ENCODE measurements at regions not wholly inside any gene's neighbourhood (a gene's known extent, or its start where the extent isn't known, plus 50 kb on each side); places are given as distances from the start of the nearest gene placed in this dataset.

GRCh38 chr2:156017341-156017885 lies 315.1 kb downstream of the NR4A2 start:
- no peak overlapping the region for H3K4me2 ChIP-seq (ENCODE audit: insufficient read depth, low read length, poor library complexity, severe bottlenecking)
- H3K27me3 ChIP-seq (ENCODE audit: control insufficient read depth in 3 of 3, insufficient read depth in 3 of 3, low read depth in 1 of 3, low read length in 3 of 3): no peaks in the 10 kb centered on the region
- H3K27ac ChIP-seq (replicated peaks; ENCODE audit: low read length): no peak overlapping the region
- H3K36me3 ChIP-seq (replicated peaks in 1 of 2; ENCODE audit: control insufficient read depth in 2 of 2, insufficient read depth in 2 of 2, low read length in 2 of 2): no peaks in the 10 kb centered on the region
- no peak overlapping the region for H3K4me3 ChIP-seq (ENCODE audit: low read length in 2 of 2)
- H2AFZ ChIP-seq (ENCODE audit: low read length): no peak overlapping the region
- no CpG with 5 or more reads among the region's 1 CpG for WGBS, 2 donors (ENCODE audit: extremely low coverage in 2 of 2, insufficient read length in 2 of 2, insufficient replicate concordance in 1 of 2)
- DNase-seq (ENCODE audit: low spot score): no peak
- no peak overlapping the region for H3K23ac ChIP-seq (ENCODE audit: low read depth, low read length, poor library complexity)
- H2BK5ac ChIP-seq (ENCODE audit: low read length): no peak overlapping the region
- H3K9ac ChIP-seq (ENCODE audit: low read depth, low read length, poor library complexity): no peak overlapping the region
- H3K4ac ChIP-seq (ENCODE audit: low read length): no peak overlapping the region
- H2AK5ac ChIP-seq (ENCODE audit: low read depth, low read length): no peak overlapping the region
- H3K9me3 ChIP-seq (replicated peaks in 1 of 2; ENCODE audit: control insufficient read depth in 2 of 2, insufficient read depth in 1 of 2, low read depth in 1 of 2, low read length in 2 of 2): no peaks in the 10 kb centered on the region
- no peak overlapping the region for H2BK120ac ChIP-seq (ENCODE audit: low read depth, low read length)
- no peaks in the 10 kb centered on the region for H3K79me1 ChIP-seq (ENCODE audit: low read depth, low read length)
- H3K14ac ChIP-seq (ENCODE audit: low read length): no peak overlapping the region
- H2BK12ac ChIP-seq (ENCODE audit: low read length): no peak overlapping the region
- no peak overlapping the region for H3K18ac ChIP-seq (ENCODE audit: low read length)
- no peak overlapping the region for H4K91ac ChIP-seq (ENCODE audit: low read depth, low read length, poor library complexity)
- peaks cover 0 to 2% of the 10 kb centered on the region in 2 donors for H3K4me1 ChIP-seq (ENCODE audit: control insufficient read depth in 2 of 2, insufficient read depth in 1 of 2, low read depth in 1 of 2, low read length in 2 of 2)
- H4K8ac ChIP-seq (ENCODE audit: low read depth, low read length): no peak overlapping the region
- no peak overlapping the region for H2BK15ac ChIP-seq (ENCODE audit: low read length)

DNA sequence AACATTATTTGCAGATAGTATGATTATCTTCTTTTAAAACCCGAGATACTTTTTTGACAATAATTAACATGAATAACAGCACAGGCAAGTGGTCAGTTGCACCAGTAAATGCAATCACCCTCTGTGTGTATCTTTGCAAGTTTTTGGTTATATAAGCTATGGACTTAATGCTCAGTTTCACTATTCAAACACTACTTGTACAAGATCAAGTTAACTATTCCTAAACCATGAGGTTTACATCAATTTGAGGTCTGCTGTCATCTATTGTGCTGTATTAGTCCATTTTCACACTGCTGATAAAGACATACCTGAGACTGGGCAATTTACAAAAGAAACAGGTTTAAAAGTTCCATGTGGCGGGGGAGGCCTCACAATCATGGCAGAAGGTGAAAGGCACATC lies 323.2 kb downstream of the NR4A2 start:
- no peak overlapping the region for H2BK12ac ChIP-seq (ENCODE audit: low read length)
- H2BK15ac ChIP-seq (ENCODE audit: low read length): no peak overlapping the region
- no peaks in the 10 kb centered on the region for H3K79me1 ChIP-seq (ENCODE audit: low read depth, low read length)
- no peak overlapping the region for H3K4me2 ChIP-seq (ENCODE audit: insufficient read depth, low read length, poor library complexity, severe bottlenecking)
- H3K4ac ChIP-seq (ENCODE audit: low read length): no peak overlapping the region
- no peak overlapping the region for H4K8ac ChIP-seq (ENCODE audit: low read depth, low read length)
- H3K18ac ChIP-seq (ENCODE audit: low read length): no peak overlapping the region
- H3K23ac ChIP-seq (ENCODE audit: low read depth, low read length, poor library complexity): no peak overlapping the region
- no peak overlapping the region for H3K14ac ChIP-seq (ENCODE audit: low read length)
- peaks cover 2 to 3% of the 10 kb centered on the region in 2 donors for H3K4me1 ChIP-seq (ENCODE audit: control insufficient read depth in 2 of 2, insufficient read depth in 1 of 2, low read depth in 1 of 2, low read length in 2 of 2)
- H3K36me3 ChIP-seq (replicated peaks in 1 of 2; ENCODE audit: control insufficient read depth in 2 of 2, insufficient read depth in 2 of 2, low read length in 2 of 2): no peaks in the 10 kb centered on the region
- H3K9ac ChIP-seq (ENCODE audit: low read depth, low read length, poor library complexity): no peak overlapping the region
- peaks cover 0 to 3% of the 10 kb centered on the region in 2 donors for H3K9me3 ChIP-seq (replicated peaks in 1 of 2; ENCODE audit: control insufficient read depth in 2 of 2, insufficient read depth in 1 of 2, low read depth in 1 of 2, low read length in 2 of 2)
- no peak overlapping the region for H3K4me3 ChIP-seq (ENCODE audit: low read length in 2 of 2)
- H4K91ac ChIP-seq (ENCODE audit: low read depth, low read length, poor library complexity): no peak overlapping the region
- no peak overlapping the region for H3K27ac ChIP-seq (replicated peaks; ENCODE audit: low read length)
- H2BK5ac ChIP-seq (ENCODE audit: low read length): no peak overlapping the region
- WGBS, 2 donors (ENCODE audit: extremely low coverage in 2 of 2, insufficient read length in 2 of 2, insufficient replicate concordance in 1 of 2): no CpG with 5 or more reads among the region's 2 CpGs
- no peak for DNase-seq (ENCODE audit: low spot score)
- no peak overlapping the region for H2AFZ ChIP-seq (ENCODE audit: low read length)
- H2BK120ac ChIP-seq (ENCODE audit: low read depth, low read length): no peak overlapping the region
- H2AK5ac ChIP-seq (ENCODE audit: low read depth, low read length): no peak overlapping the region
- no peaks in the 10 kb centered on the region for H3K27me3 ChIP-seq (ENCODE audit: control insufficient read depth in 3 of 3, insufficient read depth in 3 of 3, low read depth in 1 of 3, low read length in 3 of 3)

DNA sequence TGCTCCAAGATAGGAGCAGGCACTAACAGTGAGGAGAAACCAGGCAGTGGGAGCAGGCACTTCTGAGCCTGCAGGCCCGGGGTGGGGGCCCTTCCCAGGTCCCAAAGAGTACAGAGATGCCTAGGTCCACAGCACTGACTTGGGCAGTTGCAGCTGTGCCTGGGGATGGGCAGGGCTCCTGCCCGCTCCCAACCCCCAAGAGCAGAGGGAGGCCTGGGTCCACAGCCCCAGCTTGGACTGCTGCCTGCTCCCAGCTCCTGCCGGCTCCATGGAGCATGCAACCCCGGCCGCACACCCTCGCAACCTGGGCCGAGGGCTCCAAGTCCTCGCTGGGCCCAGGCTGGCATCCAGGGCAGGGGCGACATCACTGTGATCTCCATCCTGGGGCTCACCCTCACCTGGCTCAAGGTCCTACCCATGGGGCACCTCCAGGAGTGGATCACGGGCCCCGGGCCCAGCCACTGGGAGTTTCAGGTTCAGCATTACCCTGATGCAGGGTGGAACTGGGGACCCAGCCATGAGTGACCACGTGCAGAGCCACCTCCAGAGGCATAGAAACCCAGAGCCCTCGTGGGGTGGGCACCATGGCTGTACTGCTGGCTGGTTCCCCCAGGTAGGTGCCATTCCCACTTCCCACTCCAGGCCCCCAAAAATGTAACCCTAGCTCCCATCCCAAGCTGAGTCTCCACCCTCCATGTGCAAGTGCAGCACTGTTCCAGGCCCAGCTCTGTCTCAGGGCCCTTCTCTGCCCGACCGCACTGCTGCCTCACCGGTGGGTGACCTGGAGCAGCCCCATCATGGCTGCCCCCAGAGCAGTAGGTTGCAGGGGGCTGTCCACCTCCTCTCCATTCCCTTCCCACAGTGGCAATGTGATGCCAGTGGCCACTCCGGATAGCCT lies 325.6 kb downstream of the NR4A2 start:
- Histone ChIP-seq H2AFZ (ENCODE audit: low read length) (no peak overlapping the region), H4K91ac (ENCODE audit: low read depth, low read length, poor library complexity) (no peak overlapping the region), H2BK12ac (ENCODE audit: low read length) (no peak overlapping the region), H3K18ac (ENCODE audit: low read length) (peak overlapping the region; percentile 65), H3K4me2 (ENCODE audit: insufficient read depth, low read length, poor library complexity, severe bottlenecking) (no peak overlapping the region), H3K4ac (ENCODE audit: low read length) (no peak overlapping the region), H3K23ac (ENCODE audit: low read depth, low read length, poor library complexity) (peak overlapping the region; percentile 80), H3K4me3 (ENCODE audit: low read length in 2 of 2) (no peak overlapping the region), H3K27me3 (ENCODE audit: control insufficient read depth in 3 of 3, insufficient read depth in 3 of 3, low read depth in 1 of 3, low read length in 3 of 3) (no peaks in the 10 kb centered on the region), H3K4me1 (ENCODE audit: control insufficient read depth in 2 of 2, insufficient read depth in 1 of 2, low read depth in 1 of 2, low read length in 2 of 2) (peaks cover 2 to 3% of the 10 kb centered on the region in 2 donors), H3K79me1 (ENCODE audit: low read depth, low read length) (no peaks in the 10 kb centered on the region), H2AK5ac (ENCODE audit: low read depth, low read length) (no peak overlapping the region), H3K14ac (ENCODE audit: low read length) (peak overlapping the region; percentile 38), H2BK5ac (ENCODE audit: low read length) (peak overlapping the region; percentile 39), H3K27ac (replicated peaks; ENCODE audit: low read length) (no peak overlapping the region), H3K36me3 (replicated peaks in 1 of 2; ENCODE audit: control insufficient read depth in 2 of 2, insufficient read depth in 2 of 2, low read length in 2 of 2) (no peaks in the 10 kb centered on the region), H3K9me3 (replicated peaks in 1 of 2; ENCODE audit: control insufficient read depth in 2 of 2, insufficient read depth in 1 of 2, low read depth in 1 of 2, low read length in 2 of 2) (peaks cover 0 to 3% of the 10 kb centered on the region in 2 donors), H2BK15ac (ENCODE audit: low read length) (peak overlapping the region; percentile 49), H3K9ac (ENCODE audit: low read depth, low read length, poor library complexity) (no peak overlapping the region), H4K8ac (ENCODE audit: low read depth, low read length) (no peak overlapping the region), H2BK120ac (ENCODE audit: low read depth, low read length) (no peak overlapping the region)
- no CpG with 5 or more reads among the region's 17 CpGs for WGBS, 2 donors (ENCODE audit: extremely low coverage in 2 of 2, insufficient read length in 2 of 2, insufficient replicate concordance in 1 of 2)
- DNase-seq (ENCODE audit: low spot score): no peak

DNA sequence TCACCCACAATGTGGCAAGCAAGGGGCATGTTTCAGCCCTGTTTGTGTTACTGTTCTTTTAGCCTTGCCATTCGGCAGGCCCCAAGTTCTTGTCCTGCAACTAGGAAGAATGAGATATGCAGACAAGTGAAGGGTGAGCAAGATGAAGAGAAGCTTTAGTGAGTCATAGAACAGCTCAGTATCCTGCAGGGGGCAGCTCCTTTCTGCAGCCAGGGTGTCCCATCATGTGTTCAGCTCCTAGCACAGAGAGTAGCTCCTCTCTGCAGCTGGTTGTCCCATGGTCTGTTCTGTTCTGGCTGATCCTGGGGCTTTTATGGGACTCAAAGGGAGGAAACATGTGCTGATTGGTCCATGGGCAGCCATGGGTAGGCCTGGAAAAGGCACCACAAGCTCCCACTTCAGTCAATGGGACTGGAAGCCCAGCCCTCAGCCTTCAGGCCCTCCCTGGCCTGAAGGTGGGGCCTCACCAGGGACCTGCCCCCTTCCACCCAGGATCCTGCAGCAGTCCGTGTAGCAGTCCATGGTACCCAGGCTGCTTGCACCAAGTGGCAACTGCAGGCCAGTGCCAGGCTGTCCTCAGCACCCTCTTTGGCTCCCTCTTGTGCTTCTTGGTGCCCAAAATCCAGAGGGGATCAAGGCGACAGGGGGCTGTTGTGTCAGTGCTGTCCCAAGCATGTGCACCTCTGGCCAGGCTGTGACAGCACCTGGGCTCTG lies 326.4 kb downstream of the NR4A2 start:
- peak overlapping the region; percentile 11 for H3K23ac ChIP-seq (ENCODE audit: low read depth, low read length, poor library complexity)
- H3K27ac ChIP-seq (replicated peaks; ENCODE audit: low read length): no peak overlapping the region
- H2AFZ ChIP-seq (ENCODE audit: low read length): no peak overlapping the region
- no peak overlapping the region for H2BK15ac ChIP-seq (ENCODE audit: low read length)
- no peak overlapping the region for H2BK120ac ChIP-seq (ENCODE audit: low read depth, low read length)
- no peaks in the 10 kb centered on the region for H3K27me3 ChIP-seq (ENCODE audit: control insufficient read depth in 3 of 3, insufficient read depth in 3 of 3, low read depth in 1 of 3, low read length in 3 of 3)
- no CpG with 5 or more reads among the region's 3 CpGs for WGBS, 2 donors (ENCODE audit: extremely low coverage in 2 of 2, insufficient read length in 2 of 2, insufficient replicate concordance in 1 of 2)
- no peaks in the 10 kb centered on the region for H3K79me1 ChIP-seq (ENCODE audit: low read depth, low read length)
- no peaks in the 10 kb centered on the region for H3K9me3 ChIP-seq (replicated peaks in 1 of 2; ENCODE audit: control insufficient read depth in 2 of 2, insufficient read depth in 1 of 2, low read depth in 1 of 2, low read length in 2 of 2)
- H2BK12ac ChIP-seq (ENCODE audit: low read length): no peak overlapping the region
- H3K4me3 ChIP-seq (ENCODE audit: low read length in 2 of 2): no peak overlapping the region
- no peak overlapping the region for H2BK5ac ChIP-seq (ENCODE audit: low read length)
- H2AK5ac ChIP-seq (ENCODE audit: low read depth, low read length): peak overlapping the region; percentile 18
- H3K14ac ChIP-seq (ENCODE audit: low read length): no peak overlapping the region
- no peak for DNase-seq (ENCODE audit: low spot score)
- H4K91ac ChIP-seq (ENCODE audit: low read depth, low read length, poor library complexity): no peak overlapping the region
- H4K8ac ChIP-seq (ENCODE audit: low read depth, low read length): no peak overlapping the region
- H3K4me2 ChIP-seq (ENCODE audit: insufficient read depth, low read length, poor library complexity, severe bottlenecking): no peak overlapping the region
- H3K9ac ChIP-seq (ENCODE audit: low read depth, low read length, poor library complexity): no peak overlapping the region
- no peak overlapping the region for H3K4ac ChIP-seq (ENCODE audit: low read length)
- peaks cover 2 to 3% of the 10 kb centered on the region in 2 donors for H3K4me1 ChIP-seq (ENCODE audit: control insufficient read depth in 2 of 2, insufficient read depth in 1 of 2, low read depth in 1 of 2, low read length in 2 of 2)
- no peaks in the 10 kb centered on the region for H3K36me3 ChIP-seq (replicated peaks in 1 of 2; ENCODE audit: control insufficient read depth in 2 of 2, insufficient read depth in 2 of 2, low read length in 2 of 2)
- H3K18ac ChIP-seq (ENCODE audit: low read length): peak overlapping the region; percentile 65

Data from neuronal stem cell (in vitro differentiated cells).